ENCODE measurements at regions not wholly inside any gene's neighbourhood (a gene's known extent, or its start where the extent isn't known, plus 50 kb on each side); places are given as distances from the start of the nearest gene placed in this dataset.

GRCh38 chr4:28362169-28362568 is 1501.5 kb downstream of the STIM2 start:
- no peak for TF ChIP-seq CTCF (IDR thresholded peaks at IDR 0.05)
- H3K36me3 Mint-ChIP-seq (ENCODE audit: unreplicated experiment), result no peaks in the 10 kb centered on the region
- no peak overlapping the region for H3K4me3 Mint-ChIP-seq (ENCODE audit: unreplicated experiment)

GRCh38 chr4:28369499-28369898 is 1508.9 kb downstream of the STIM2 start:
- DNase-seq (ENCODE audit: extremely low spot score, unreplicated experiment), result no peak
- no peaks in the 10 kb centered on the region for H3K4me1 Mint-ChIP-seq (ENCODE audit: unreplicated experiment)
- no peaks in the 10 kb centered on the region for H3K36me3 Mint-ChIP-seq (ENCODE audit: unreplicated experiment)
- no peak for TF ChIP-seq CTCF (IDR thresholded peaks at IDR 0.05)
- H3K4me3 Mint-ChIP-seq (ENCODE audit: unreplicated experiment), result no peak overlapping the region
- H3K27ac Mint-ChIP-seq (ENCODE audit: unreplicated experiment), result no peak overlapping the region
- H3K9me3 Mint-ChIP-seq (ENCODE audit: unreplicated experiment), result peaks cover 3% of the 10 kb centered on the region
- H3K27me3 Mint-ChIP-seq (ENCODE audit: unreplicated experiment), result no peaks in the 10 kb centered on the region

More at GRCh38 chr4:28362169-28362568, 1501.5 kb downstream of the STIM2 start:
- H3K9me3 Mint-ChIP-seq (ENCODE audit: unreplicated experiment), result no peaks in the 10 kb centered on the region
- no peak for DNase-seq (ENCODE audit: extremely low spot score, unreplicated experiment)
- H3K27me3 Mint-ChIP-seq (ENCODE audit: unreplicated experiment), result no peaks in the 10 kb centered on the region
- H3K27ac Mint-ChIP-seq (ENCODE audit: unreplicated experiment), result no peak overlapping the region
- peaks cover under 1% of the 10 kb centered on the region for H3K4me1 Mint-ChIP-seq (ENCODE audit: unreplicated experiment)

GRCh38 chr4:28373191-28373590 is 1512.5 kb downstream of the STIM2 start:
- no peak for TF ChIP-seq CTCF (IDR thresholded peaks at IDR 0.05)
- Mint-ChIP-seq H3K36me3 (ENCODE audit: unreplicated experiment) (no peaks in the 10 kb centered on the region), H3K27me3 (ENCODE audit: unreplicated experiment) (no peaks in the 10 kb centered on the region), H3K9me3 (ENCODE audit: unreplicated experiment) (no peaks in the 10 kb centered on the region), H3K27ac (ENCODE audit: unreplicated experiment) (no peak overlapping the region), H3K4me1 (ENCODE audit: unreplicated experiment) (no peaks in the 10 kb centered on the region), H3K4me3 (ENCODE audit: unreplicated experiment) (no peak overlapping the region)
- DNase-seq (ENCODE audit: extremely low spot score, unreplicated experiment), result no peak

- Mint-ChIP-seq H3K9me3 (ENCODE audit: unreplicated experiment) (no peaks in the 10 kb centered on the region), H3K4me1 (ENCODE audit: unreplicated experiment) (no peaks in the 10 kb centered on the region), H3K36me3 (ENCODE audit: unreplicated experiment) (no peaks in the 10 kb centered on the region), H3K4me3 (ENCODE audit: unreplicated experiment) (no peak overlapping the region), H3K27ac (ENCODE audit: unreplicated experiment) (no peak overlapping the region), H3K27me3 (ENCODE audit: unreplicated experiment) (no peaks in the 10 kb centered on the region)
- TF ChIP-seq CTCF (IDR thresholded peaks at IDR 0.05), result no peak
- no peak for DNase-seq (ENCODE audit: extremely low spot score, unreplicated experiment)
These were observed 1513.0 kb downstream of the STIM2 start for GRCh38 chr4:28373601-28374000.

- Mint-ChIP-seq H3K27me3 (ENCODE audit: unreplicated experiment) (no peaks in the 10 kb centered on the region), H3K9me3 (ENCODE audit: unreplicated experiment) (no peaks in the 10 kb centered on the region), H3K4me3 (ENCODE audit: unreplicated experiment) (no peak overlapping the region), H3K27ac (ENCODE audit: unreplicated experiment) (no peak overlapping the region), H3K4me1 (ENCODE audit: unreplicated experiment) (no peaks in the 10 kb centered on the region), H3K36me3 (ENCODE audit: unreplicated experiment) (no peaks in the 10 kb centered on the region)
- no peak for DNase-seq (ENCODE audit: extremely low spot score, unreplicated experiment)
- TF ChIP-seq CTCF (IDR thresholded peaks at IDR 0.05), result no peak
These were observed 1517.6 kb downstream of the STIM2 start for GRCh38 chr4:28378109-28378830.

Data from osteocyte (in vitro differentiated cells).